Skeletal muscle cell (primary cell): ENCODE measurements at regions not wholly inside any gene's neighbourhood (a gene's known extent, or its start where the extent isn't known, plus 50 kb on each side); places are given as distances from the start of the nearest gene placed in this dataset.

Experiments
- DNase-seq: peaks from one replicate; pipeline ENCODE4 v3.0.0-alpha.2; 2010; ENCODE audit warnings: low read depth
- H3K4me3 ChIP-seq: 2 replicates; pipeline ENCODE4 v1.5.1; 2011; ENCODE audit warnings: low read depth, mild to moderate bottlenecking, control low read depth, low read length, moderate library complexity

- no peak overlapping the region for H3K4me3 ChIP-seq
- no peak for DNase-seq
Observed at GRCh38 chr2:104788742-104789455, 65.0 kb upstream of the POU3F3 start.

GRCh38 chr2:104790100-104790811 is 63.7 kb upstream of the POU3F3 start:
- peak overlapping the region; percentile 3 for H3K4me3 ChIP-seq
- DNase-seq: no peak

- no peak overlapping the region for H3K4me3 ChIP-seq
- no peak for DNase-seq
Observed at GRCh38 chr2:104790901-104791495, 62.9 kb upstream of the POU3F3 start.

GRCh38 chr2:104793966-104794365 is 59.9 kb upstream of the POU3F3 start:
- peak; percentile 47 for DNase-seq
- H3K4me3 ChIP-seq: no peak overlapping the region

GRCh38 chr2:104794441-104794840 is 59.5 kb upstream of the POU3F3 start:
- DNase-seq: no peak
- H3K4me3 ChIP-seq: no peak overlapping the region
